HG02588 (cell line): ENCODE measurements at regions not wholly inside any gene's neighbourhood (a gene's known extent, or its start where the extent isn't known, plus 50 kb on each side); places are given as distances from the start of the nearest gene placed in this dataset.

Source experiments
- ATAC-seq: cut with Tn5 transposase; IDR thresholded peaks from one replicate; pipeline ENCODE4 v1.9.1; 2021; ENCODE audit warnings: mild to moderate bottlenecking, moderate library complexity; ENCODE audit not compliant: unreplicated experiment

- no peak for ATAC-seq
Observed at GRCh38 chr6:9499709-9500108, 915.2 kb downstream of the TFAP2A start.

- ATAC-seq, result no peak
Observed at GRCh38 chr6:9496837-9497236, 918.0 kb downstream of the TFAP2A start.

- ATAC-seq, result no peak
Observed at GRCh38 chr6:9494864-9495263, 920.0 kb downstream of the TFAP2A start.

GRCh38 chr6:9492790-9493189 is 922.1 kb downstream of the TFAP2A start:
- ATAC-seq, result no peak

GRCh38 chr6:9487128-9487527 is 927.7 kb downstream of the TFAP2A start:
- no peak for ATAC-seq

GRCh38 chr6:9485992-9486391 is 928.9 kb downstream of the TFAP2A start:
- no peak for ATAC-seq

- no peak for ATAC-seq
Observed at GRCh38 chr6:9484686-9485085, 930.2 kb downstream of the TFAP2A start.

GRCh38 chr6:9484091-9484490 is 930.8 kb downstream of the TFAP2A start:
- ATAC-seq, result no peak

- ATAC-seq, result no peak
Observed at GRCh38 chr6:9482030-9482738, 932.7 kb downstream of the TFAP2A start.

GRCh38 chr6:9481292-9482029 is 933.4 kb downstream of the TFAP2A start:
- ATAC-seq, result no peak

GRCh38 chr6:9468277-9468676 is 946.6 kb downstream of the TFAP2A start:
- no peak for ATAC-seq

- ATAC-seq, result no peak
Observed at GRCh38 chr6:9467741-9468140, 947.1 kb downstream of the TFAP2A start.

- ATAC-seq, result no peak
Observed at GRCh38 chr6:9464583-9464982, 950.3 kb downstream of the TFAP2A start.

- ATAC-seq, result no peak
Observed at GRCh38 chr6:9463311-9463710, 951.6 kb downstream of the TFAP2A start.

- ATAC-seq, result no peak
Observed at GRCh38 chr6:9461188-9461587, 953.7 kb downstream of the TFAP2A start.

GRCh38 chr6:9458424-9458823 is 956.5 kb downstream of the TFAP2A start:
- no peak for ATAC-seq

- ATAC-seq, result no peak
Observed at GRCh38 chr6:9455864-9456658, 958.8 kb downstream of the TFAP2A start.

GRCh38 chr6:9439621-9440330 is 975.1 kb downstream of the TFAP2A start:
- ATAC-seq, result no peak

- no peak for ATAC-seq
Observed at GRCh38 chr6:9437836-9438235, 977.0 kb downstream of the TFAP2A start.

- ATAC-seq, result no peak
Observed at GRCh38 chr6:9435281-9435680, 979.6 kb downstream of the TFAP2A start.

GRCh38 chr6:9431945-9432344 is 982.9 kb downstream of the TFAP2A start:
- ATAC-seq, result no peak
